HUES6 (cell line): ENCODE measurements at regions not wholly inside any gene's neighbourhood (a gene's known extent, or its start where the extent isn't known, plus 50 kb on each side); places are given as distances from the start of the nearest gene placed in this dataset.
"Not testable (repeated sequence)": the region's sequence is repeated elsewhere in the genome, so short reads cannot be mapped to it uniquely, and the experiment has no call there.

Experiments used
- H3K27ac ChIP-seq: 2 replicates; pipeline ENCODE4 v1.7.0; 2013; ENCODE audit warnings: low read depth, mild to moderate bottlenecking, low read length, inconsistent platforms
- H3K27me3 ChIP-seq: 2 replicates; pipeline ENCODE4 v1.6.1; 2013; ENCODE audit warnings: low read length; ENCODE audit not compliant: control insufficient read depth, insufficient read depth
- H3K36me3 ChIP-seq: 2 replicates; pipeline ENCODE4 v1.6.1; 2013; ENCODE audit warnings: low read length; ENCODE audit not compliant: control insufficient read depth, insufficient read depth
- H3K4me1 ChIP-seq: 2 replicates; pipeline ENCODE4 v1.6.1; 2013; ENCODE audit warnings: low read length; ENCODE audit not compliant: control insufficient read depth, insufficient read depth
- H3K4me3 ChIP-seq: 2 replicates; pipeline ENCODE4 v1.5.1; 2013; ENCODE audit warnings: low read depth, low read length
- H3K9ac ChIP-seq: one replicate; pipeline ENCODE4 v1.6.1; 2013; ENCODE audit warnings: mild to moderate bottlenecking, low read length
- H3K9me3 ChIP-seq: 2 replicates; pipeline ENCODE4 v1.6.1; 2013; ENCODE audit warnings: low read depth, low read length; ENCODE audit not compliant: control insufficient read depth, insufficient read depth

- no peaks in the 10 kb centered on the region for H3K27me3 ChIP-seq
- H3K9me3 ChIP-seq: no peaks in the 10 kb centered on the region
- H3K4me1 ChIP-seq: no peaks in the 10 kb centered on the region
- H3K36me3 ChIP-seq: no peaks in the 10 kb centered on the region
- H3K27ac ChIP-seq: no peak overlapping the region
- no peak overlapping the region for H3K4me3 ChIP-seq
- no peak overlapping the region for H3K9ac ChIP-seq
Observed at GRCh38 chr6:137286916-137287315, 67.7 kb upstream of the IFNGR1 start.

GRCh38 chr6:137286368-137286767, 67.2 kb upstream of the IFNGR1 start:
- Histone ChIP-seq H3K9me3 (no peaks in the 10 kb centered on the region), H3K27me3 (no peaks in the 10 kb centered on the region), H3K4me3 (no peak overlapping the region), H3K36me3 (no peaks in the 10 kb centered on the region), H3K4me1 (no peaks in the 10 kb centered on the region), H3K9ac (no peak overlapping the region), H3K27ac (no peak overlapping the region)

- no peak overlapping the region for H3K4me3 ChIP-seq
- no peak overlapping the region for H3K27ac ChIP-seq
- no peaks in the 10 kb centered on the region for H3K36me3 ChIP-seq
- H3K4me1 ChIP-seq: no peaks in the 10 kb centered on the region
- no peaks in the 10 kb centered on the region for H3K9me3 ChIP-seq
- H3K9ac ChIP-seq: no peak overlapping the region
- no peaks in the 10 kb centered on the region for H3K27me3 ChIP-seq
Observed at GRCh38 chr6:137284811-137285110, 65.6 kb upstream of the IFNGR1 start.

GRCh38 chr6:137283940-137284810, 65.0 kb upstream of the IFNGR1 start:
- Histone ChIP-seq H3K36me3 (no peaks in the 10 kb centered on the region), H3K9me3 (no peaks in the 10 kb centered on the region), H3K4me3 (no peak overlapping the region), H3K27me3 (no peaks in the 10 kb centered on the region), H3K4me1 (no peaks in the 10 kb centered on the region), H3K9ac (no peak overlapping the region), H3K27ac (no peak overlapping the region)

GRCh38 chr6:137283080-137283479, 63.9 kb upstream of the IFNGR1 start:
- H3K27me3 ChIP-seq: no peaks in the 10 kb centered on the region
- no peak overlapping the region for H3K9ac ChIP-seq
- no peaks in the 10 kb centered on the region for H3K36me3 ChIP-seq
- no peak overlapping the region for H3K4me3 ChIP-seq
- no peak overlapping the region for H3K27ac ChIP-seq
- H3K9me3 ChIP-seq: no peaks in the 10 kb centered on the region
- H3K4me1 ChIP-seq: no peaks in the 10 kb centered on the region; the same call in 1 of the 2 replicates

GRCh38 chr6:137282254-137282653, 63.1 kb upstream of the IFNGR1 start:
- H3K36me3 ChIP-seq: no peaks in the 10 kb centered on the region
- no peak overlapping the region for H3K4me3 ChIP-seq
- H3K27ac ChIP-seq: no peak overlapping the region
- H3K9ac ChIP-seq: no peak overlapping the region
- H3K27me3 ChIP-seq: no peaks in the 10 kb centered on the region
- H3K9me3 ChIP-seq: no peaks in the 10 kb centered on the region
- H3K4me1 ChIP-seq: peaks cover 5% of the 10 kb centered on the region; the same call in 1 of the 2 replicates

- H3K9me3 ChIP-seq, H3K4me3 ChIP-seq, H3K4me1 ChIP-seq, H3K27me3 ChIP-seq, H3K9ac ChIP-seq, H3K36me3 ChIP-seq, H3K27ac ChIP-seq: not testable (repeated sequence)
Observed at GRCh38 chr6:137279279-137279678, 60.1 kb upstream of the IFNGR1 start.

- no peaks in the 10 kb centered on the region for H3K36me3 ChIP-seq
- H3K4me3 ChIP-seq: no peak overlapping the region
- H3K4me1 ChIP-seq: peaks cover 5% of the 10 kb centered on the region; the same call in 1 of the 2 replicates
- no peaks in the 10 kb centered on the region for H3K9me3 ChIP-seq
- no peaks in the 10 kb centered on the region for H3K27me3 ChIP-seq
- no peak overlapping the region for H3K9ac ChIP-seq
- H3K27ac ChIP-seq: no peak overlapping the region
Observed at GRCh38 chr6:137277971-137278637, 58.9 kb upstream of the IFNGR1 start.

- H3K27ac ChIP-seq: no peak overlapping the region
- no peak overlapping the region for H3K4me3 ChIP-seq
- H3K9ac ChIP-seq: no peak overlapping the region
- no peaks in the 10 kb centered on the region for H3K27me3 ChIP-seq
- no peaks in the 10 kb centered on the region for H3K9me3 ChIP-seq
- H3K4me1 ChIP-seq: no peaks in the 10 kb centered on the region; the same call in 1 of the 2 replicates
- H3K36me3 ChIP-seq: no peaks in the 10 kb centered on the region
Observed at GRCh38 chr6:137272403-137272802, 53.2 kb upstream of the IFNGR1 start.

GRCh38 chr6:137271245-137272183, 52.3 kb upstream of the IFNGR1 start:
- no peak overlapping the region for H3K27ac ChIP-seq
- H3K9me3 ChIP-seq: no peaks in the 10 kb centered on the region
- no peaks in the 10 kb centered on the region for H3K36me3 ChIP-seq
- no peak overlapping the region for H3K4me3 ChIP-seq
- no peak overlapping the region for H3K9ac ChIP-seq
- no peaks in the 10 kb centered on the region for H3K4me1 ChIP-seq
- no peaks in the 10 kb centered on the region for H3K27me3 ChIP-seq

GRCh38 chr6:137269803-137270202, 50.6 kb upstream of the IFNGR1 start:
- Histone ChIP-seq H3K27ac (no peak overlapping the region), H3K36me3 (no peaks in the 10 kb centered on the region), H3K4me3 (no peak overlapping the region), H3K27me3 (no peaks in the 10 kb centered on the region), H3K9me3 (no peaks in the 10 kb centered on the region), H3K9ac (no peak overlapping the region), H3K4me1 (no peaks in the 10 kb centered on the region)
